ENCODE measurements at regions not wholly inside any gene's neighbourhood (a gene's known extent, or its start where the extent isn't known, plus 50 kb on each side); places are given as distances from the start of the nearest gene placed in this dataset.

GRCh38 chr13:61024046-61024445, 391.6 kb downstream of the PCDH20 start:
- no peak overlapping the region for H3K14ac ChIP-seq (ENCODE audit: insufficient read length)
- no peaks in the 10 kb centered on the region for H3K36me3 ChIP-seq (ENCODE audit: control insufficient read depth in 2 of 4, insufficient read depth in 4 of 4, low read length in 3 of 4)
- no peak overlapping the region for H3K18ac ChIP-seq (ENCODE audit: extremely low read depth, low read length)
- H4K8ac ChIP-seq (ENCODE audit: extremely low read depth, insufficient read depth, low read length), result no peak overlapping the region
- POLR2A ChIA-PET (ENCODE audit: partially characterized antibody), result no interaction called here
- H4K5ac ChIP-seq (ENCODE audit: insufficient read length, low read depth, low read length), result no peak overlapping the region
- no peak overlapping the region for H3K9ac ChIP-seq (replicated peaks in 1 of 4; ENCODE audit: extremely low read depth in 1 of 4, low read depth in 3 of 4, low read length in 3 of 4)
- no peak overlapping the region for H3K4ac ChIP-seq (replicated peaks; ENCODE audit: insufficient read length, low read depth, low read length)
- no peaks in the 10 kb centered on the region for H4K20me1 ChIP-seq (replicated peaks in 1 of 2; ENCODE audit: control insufficient read depth in 1 of 2, insufficient read depth in 2 of 2, low read length in 2 of 2)
- H3K4me1 ChIP-seq (replicated peaks in 1 of 4; ENCODE audit: control insufficient read depth in 3 of 4, insufficient read depth in 4 of 4, low read length in 3 of 4), result no peaks in the 10 kb centered on the region
- H3K4me3 ChIP-seq (ENCODE audit: extremely low read depth in 1 of 4, insufficient read depth in 2 of 4, low read depth in 3 of 4, low read length in 4 of 4), result no peak overlapping the region
- no peak overlapping the region for H2BK15ac ChIP-seq (ENCODE audit: low read length)
- CTCF ChIA-PET (ENCODE audit: partially characterized antibody), result no interaction called here
- no peak overlapping the region for H4K91ac ChIP-seq (replicated peaks; ENCODE audit: insufficient read length, low read length)
- no peak overlapping the region for H2AFZ ChIP-seq (ENCODE audit: low read length)
- no peak overlapping the region for H3K56ac ChIP-seq (replicated peaks; ENCODE audit: insufficient read length, low read depth, low read length)
- no peak overlapping the region for H3K4me2 ChIP-seq (ENCODE audit: insufficient read depth in 1 of 2, low read depth in 2 of 2, low read length in 2 of 2)
- FAIRE-seq, result no peak
- no peak overlapping the region for H2BK20ac ChIP-seq (ENCODE audit: low read length)
- H2BK12ac ChIP-seq (ENCODE audit: low read depth, low read length), result no peak overlapping the region
- no peaks in the 10 kb centered on the region for H3K79me2 ChIP-seq (ENCODE audit: control insufficient read depth in 1 of 2, insufficient read depth in 2 of 2, low read length in 2 of 2)
- no peak for DNase-seq (ENCODE audit: low read depth in 1 of 2, low spot score in 2 of 2)
- H3K23ac ChIP-seq (ENCODE audit: insufficient read length), result no peak overlapping the region
- no peaks in the 10 kb centered on the region for H3K9me3 ChIP-seq (ENCODE audit: insufficient read depth in 2 of 2, low read depth in 1 of 2, low read length in 1 of 2)
- TF ChIP-seq HDAC2 (IDR thresholded peaks at IDR 0.05; ENCODE audit: borderline replicate concordance in 1 of 2, low read depth in 2 of 2, low read length in 2 of 2) (no peak), CTBP2 (IDR thresholded peaks at IDR 0.05; ENCODE audit: borderline replicate concordance, insufficient read depth, insufficient read length, low read length) (no peak), RFX5 (IDR thresholded peaks at IDR 0.05; ENCODE audit: borderline replicate concordance, low read depth, low read length) (no peak)
- no peak overlapping the region for H3K27ac ChIP-seq (ENCODE audit: low read depth, low read length)
- H2BK5ac ChIP-seq (ENCODE audit: low read depth, low read length), result no peak overlapping the region
- H2BK120ac ChIP-seq (replicated peaks; ENCODE audit: low read depth, low read length), result no peak overlapping the region
- H2AK5ac ChIP-seq (ENCODE audit: low read depth, low read length), result no peak overlapping the region
- no peaks in the 10 kb centered on the region for H3K23me2 ChIP-seq (ENCODE audit: low read depth, low read length)
- H3K79me1 ChIP-seq (ENCODE audit: low read depth, low read length), result no peaks in the 10 kb centered on the region
- H3K27me3 ChIP-seq (replicated peaks in 1 of 4; ENCODE audit: control insufficient read depth in 3 of 4, extremely low read depth in 1 of 4, insufficient read depth in 3 of 4, low read length in 3 of 4), result peaks cover 0 to 1% (median 0%) of the 10 kb centered on the region in 4 experiments; a peak in 1 of 7 replicates
